Prostate gland (tissue), 2 donors: ENCODE measurements at regions not wholly inside any gene's neighbourhood (a gene's known extent, or its start where the extent isn't known, plus 50 kb on each side); places are given as distances from the start of the nearest gene placed in this dataset.

Experiments
- CTCF ChIP-seq, 4 experiments: fragments of 200-600 bp in 2 of 4; fragments of 450-650 bp in 2 of 4; sonication (generic) in 2 of 4; IDR thresholded peaks; 1 replicate in 3 of 4; 2 replicates in 1 of 4; pipeline ENCODE4 v1.5.1; 2016 to 2019; ENCODE audit warnings: antibody characterized with exemption in 4 of 4, mild to moderate bottlenecking in 2 of 4, moderate library complexity in 2 of 4
- POLR2A ChIP-seq: fragments of 450-650 bp; IDR thresholded peaks from one replicate; pipeline ENCODE4 v1.6.1; 2016; ENCODE audit warnings: antibody characterized with exemption, mild to moderate bottlenecking

GRCh38 chr20:53839423-53840176 lies 230.8 kb downstream of the BCAS1 start:
- TF ChIP-seq POLR2A = no peak
- no peak for TF ChIP-seq CTCF (IDR thresholded peaks at IDR 0.05)
